ENCODE measurements at regions not wholly inside any gene's neighbourhood (a gene's known extent, or its start where the extent isn't known, plus 50 kb on each side); places are given as distances from the start of the nearest gene placed in this dataset.

DNA sequence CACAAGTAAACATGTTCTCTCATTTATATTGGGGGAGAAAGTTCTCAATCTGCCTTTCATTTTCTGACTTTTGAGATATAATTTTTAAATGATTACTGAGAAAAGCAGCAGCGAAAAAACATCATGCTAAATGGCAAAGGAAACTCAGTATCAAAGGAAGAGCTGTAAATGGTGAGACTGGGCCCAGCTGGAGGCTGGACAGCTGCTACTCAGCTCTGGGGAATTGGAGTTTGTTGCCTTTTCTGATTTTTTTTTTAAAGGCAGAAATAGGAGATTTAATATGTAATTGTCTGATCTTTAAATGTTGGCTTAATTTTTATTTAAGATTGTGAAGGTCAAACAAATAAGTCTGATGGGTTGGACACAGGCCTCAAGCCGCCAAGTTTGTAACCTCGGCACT, 137.1 kb upstream of the TACR1 start:
- ATAC-seq = no peak
- TF ChIP-seq GABPB1 (CRISPR knock-in tag; IDR thresholded peaks at IDR 0.05) (no peak), JUN (CRISPR knock-in tag; IDR thresholded peaks at IDR 0.05) (no peak), NFYB (CRISPR knock-in tag; conservative IDR thresholded peaks at IDR 0.05; ENCODE audit: low read depth) (no peak), ELF4 (CRISPR knock-in tag; IDR thresholded peaks at IDR 0.05; ENCODE audit: low read depth) (no peak), ATF1 (CRISPR knock-in tag; IDR thresholded peaks at IDR 0.05) (no peak)
- TF ChIP-seq, protein P1, sequence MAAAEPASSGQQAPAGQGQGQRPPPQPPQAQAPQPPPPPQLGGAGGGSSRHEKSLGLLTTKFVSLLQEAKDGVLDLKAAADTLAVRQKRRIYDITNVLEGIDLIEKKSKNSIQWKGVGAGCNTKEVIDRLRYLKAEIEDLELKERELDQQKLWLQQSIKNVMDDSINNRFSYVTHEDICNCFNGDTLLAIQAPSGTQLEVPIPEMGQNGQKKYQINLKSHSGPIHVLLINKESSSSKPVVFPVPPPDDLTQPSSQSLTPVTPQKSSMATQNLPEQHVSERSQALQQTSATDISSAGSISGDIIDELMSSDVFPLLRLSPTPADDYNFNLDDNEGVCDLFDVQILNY (CRISPR knock-in tag; IDR thresholded peaks at IDR 0.05) = no peak
- Mint-ChIP-seq H3K4me3 (no peak overlapping the region), H3K27me3 (ENCODE audit: low read depth) (no peaks in the 10 kb centered on the region), H3K36me3 (no peaks in the 10 kb centered on the region), H3K9me3 (no peaks in the 10 kb centered on the region), H3K27ac (no peak overlapping the region), H3K4me1 (peaks cover 27% of the 10 kb centered on the region)
- POLR2A ChIA-PET = no interaction called here
- no peak for DNase-seq (ENCODE audit: low spot score)
- CTCF ChIA-PET = interaction anchor here (1.4 kb wide), 1 partner anchor 178 kb away, joined by 3 read pairs; no protein-coding TSS in a partner anchor

DNA sequence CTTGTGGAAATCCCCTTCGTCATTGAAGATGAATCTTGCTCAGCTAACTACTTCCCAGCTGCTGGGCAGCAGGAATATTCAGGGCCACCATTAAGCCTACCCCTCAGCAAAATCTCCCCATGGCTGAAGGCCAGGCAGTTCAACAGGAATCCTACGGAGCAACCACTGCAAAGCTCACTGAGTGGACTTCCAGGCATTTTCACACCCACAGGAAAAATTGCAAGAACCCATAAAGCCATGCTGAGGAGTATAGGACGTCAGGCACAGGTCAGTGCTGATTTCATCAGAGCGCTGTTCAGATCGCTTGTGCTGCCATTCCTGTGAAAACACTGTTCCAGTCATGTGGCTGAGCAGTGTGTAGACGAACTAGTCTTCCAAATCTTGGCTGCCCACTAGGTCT, 134.8 kb upstream of the TACR1 start:
- Mint-ChIP-seq H3K4me1 (peaks cover 21% of the 10 kb centered on the region), H3K36me3 (no peaks in the 10 kb centered on the region), H3K27ac (no peak overlapping the region), H3K4me3 (no peak overlapping the region), H3K9me3 (no peaks in the 10 kb centered on the region), H3K27me3 (ENCODE audit: low read depth) (no peaks in the 10 kb centered on the region)
- ChIA-PET CTCF (no interaction called here), POLR2A (no interaction called here)
- no peak for ATAC-seq
- no peak for TF ChIP-seq PRRX2 (CRISPR knock-in tag; IDR thresholded peaks at IDR 0.05)
- no peak for TF ChIP-seq HMGA2 (CRISPR knock-in tag; IDR thresholded peaks at IDR 0.05)
- TF ChIP-seq, protein P2, sequence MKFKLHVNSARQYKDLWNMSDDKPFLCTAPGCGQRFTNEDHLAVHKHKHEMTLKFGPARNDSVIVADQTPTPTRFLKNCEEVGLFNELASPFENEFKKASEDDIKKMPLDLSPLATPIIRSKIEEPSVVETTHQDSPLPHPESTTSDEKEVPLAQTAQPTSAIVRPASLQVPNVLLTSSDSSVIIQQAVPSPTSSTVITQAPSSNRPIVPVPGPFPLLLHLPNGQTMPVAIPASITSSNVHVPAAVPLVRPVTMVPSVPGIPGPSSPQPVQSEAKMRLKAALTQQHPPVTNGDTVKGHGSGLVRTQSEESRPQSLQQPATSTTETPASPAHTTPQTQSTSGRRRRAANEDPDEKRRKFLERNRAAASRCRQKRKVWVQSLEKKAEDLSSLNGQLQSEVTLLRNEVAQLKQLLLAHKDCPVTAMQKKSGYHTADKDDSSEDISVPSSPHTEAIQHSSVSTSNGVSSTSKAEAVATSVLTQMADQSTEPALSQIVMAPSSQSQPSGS (CRISPR knock-in tag; IDR thresholded peaks at IDR 0.05; ENCODE audit: borderline replicate concordance, low read depth) = no peak
- TF ChIP-seq NR2C2 (CRISPR knock-in tag; IDR thresholded peaks at IDR 0.05) = no peak
- TF ChIP-seq CREB1 (CRISPR knock-in tag; IDR thresholded peaks at IDR 0.05) = no peak
- TF ChIP-seq, protein P3, sequence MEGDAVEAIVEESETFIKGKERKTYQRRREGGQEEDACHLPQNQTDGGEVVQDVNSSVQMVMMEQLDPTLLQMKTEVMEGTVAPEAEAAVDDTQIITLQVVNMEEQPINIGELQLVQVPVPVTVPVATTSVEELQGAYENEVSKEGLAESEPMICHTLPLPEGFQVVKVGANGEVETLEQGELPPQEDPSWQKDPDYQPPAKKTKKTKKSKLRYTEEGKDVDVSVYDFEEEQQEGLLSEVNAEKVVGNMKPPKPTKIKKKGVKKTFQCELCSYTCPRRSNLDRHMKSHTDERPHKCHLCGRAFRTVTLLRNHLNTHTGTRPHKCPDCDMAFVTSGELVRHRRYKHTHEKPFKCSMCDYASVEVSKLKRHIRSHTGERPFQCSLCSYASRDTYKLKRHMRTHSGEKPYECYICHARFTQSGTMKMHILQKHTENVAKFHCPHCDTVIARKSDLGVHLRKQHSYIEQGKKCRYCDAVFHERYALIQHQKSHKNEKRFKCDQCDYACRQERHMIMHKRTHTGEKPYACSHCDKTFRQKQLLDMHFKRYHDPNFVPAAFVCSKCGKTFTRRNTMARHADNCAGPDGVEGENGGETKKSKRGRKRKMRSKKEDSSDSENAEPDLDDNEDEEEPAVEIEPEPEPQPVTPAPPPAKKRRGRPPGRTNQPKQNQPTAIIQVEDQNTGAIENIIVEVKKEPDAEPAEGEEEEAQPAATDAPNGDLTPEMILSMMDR (IDR thresholded peaks at IDR 0.05) = no peak
- no peak for TF ChIP-seq ZNF219 (CRISPR knock-in tag; IDR thresholded peaks at IDR 0.05; ENCODE audit: borderline replicate concordance)
- TF ChIP-seq, protein P4, sequence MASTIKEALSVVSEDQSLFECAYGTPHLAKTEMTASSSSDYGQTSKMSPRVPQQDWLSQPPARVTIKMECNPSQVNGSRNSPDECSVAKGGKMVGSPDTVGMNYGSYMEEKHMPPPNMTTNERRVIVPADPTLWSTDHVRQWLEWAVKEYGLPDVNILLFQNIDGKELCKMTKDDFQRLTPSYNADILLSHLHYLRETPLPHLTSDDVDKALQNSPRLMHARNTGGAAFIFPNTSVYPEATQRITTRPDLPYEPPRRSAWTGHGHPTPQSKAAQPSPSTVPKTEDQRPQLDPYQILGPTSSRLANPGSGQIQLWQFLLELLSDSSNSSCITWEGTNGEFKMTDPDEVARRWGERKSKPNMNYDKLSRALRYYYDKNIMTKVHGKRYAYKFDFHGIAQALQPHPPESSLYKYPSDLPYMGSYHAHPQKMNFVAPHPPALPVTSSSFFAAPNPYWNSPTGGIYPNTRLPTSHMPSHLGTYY (CRISPR knock-in tag; IDR thresholded peaks at IDR 0.05) = no peak
- TF ChIP-seq, protein P5, sequence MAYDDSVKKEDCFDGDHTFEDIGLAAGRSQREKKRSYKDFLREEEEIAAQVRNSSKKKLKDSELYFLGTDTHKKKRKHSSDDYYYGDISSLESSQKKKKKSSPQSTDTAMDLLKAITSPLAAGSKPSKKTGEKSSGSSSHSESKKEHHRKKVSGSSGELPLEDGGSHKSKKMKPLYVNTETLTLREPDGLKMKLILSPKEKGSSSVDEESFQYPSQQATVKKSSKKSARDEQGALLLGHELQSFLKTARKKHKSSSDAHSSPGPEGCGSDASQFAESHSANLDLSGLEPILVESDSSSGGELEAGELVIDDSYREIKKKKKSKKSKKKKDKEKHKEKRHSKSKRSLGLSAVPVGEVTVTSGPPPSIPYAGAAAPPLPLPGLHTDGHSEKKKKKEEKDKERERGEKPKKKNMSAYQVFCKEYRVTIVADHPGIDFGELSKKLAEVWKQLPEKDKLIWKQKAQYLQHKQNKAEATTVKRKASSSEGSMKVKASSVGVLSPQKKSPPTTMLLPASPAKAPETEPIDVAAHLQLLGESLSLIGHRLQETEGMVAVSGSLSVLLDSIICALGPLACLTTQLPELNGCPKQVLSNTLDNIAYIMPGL (CRISPR knock-in tag; IDR thresholded peaks at IDR 0.05) = no peak
- TF ChIP-seq ATF1 (CRISPR knock-in tag; IDR thresholded peaks at IDR 0.05) = no peak
- TF ChIP-seq, protein P6, sequence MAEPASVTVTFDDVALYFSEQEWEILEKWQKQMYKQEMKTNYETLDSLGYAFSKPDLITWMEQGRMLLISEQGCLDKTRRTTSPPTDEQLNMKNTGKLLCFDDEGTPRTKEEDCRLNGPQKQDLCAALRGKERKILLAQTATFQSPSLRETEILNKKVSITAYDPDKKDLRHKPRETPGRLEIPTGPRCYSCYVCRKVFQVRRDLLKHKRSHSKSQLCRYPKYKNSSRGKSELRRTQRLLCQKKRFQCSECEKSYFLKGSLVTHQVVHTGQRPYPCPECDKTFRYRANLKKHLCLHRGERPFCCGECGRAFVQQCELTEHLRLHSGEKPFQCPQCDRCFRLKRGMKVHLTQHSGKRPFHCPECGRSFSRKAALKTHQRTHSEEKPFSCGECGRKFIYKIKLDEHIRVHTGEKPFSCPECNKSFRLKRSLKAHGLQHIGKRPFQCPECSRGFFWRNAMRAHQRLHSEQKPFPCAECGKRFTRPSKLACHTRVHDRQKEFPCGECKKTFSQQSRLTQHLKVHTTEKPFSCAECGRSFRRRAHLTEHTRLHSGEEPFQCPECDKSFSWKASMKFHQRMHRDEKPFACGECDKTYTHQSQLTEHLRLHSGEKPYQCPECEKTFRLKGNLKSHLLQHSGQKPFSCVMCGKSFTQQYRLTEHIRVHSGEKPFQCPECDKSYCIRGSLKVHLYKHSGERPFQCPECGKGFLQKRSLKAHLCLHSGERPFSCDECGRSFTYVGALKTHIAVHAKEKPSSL (CRISPR knock-in tag; conservative IDR thresholded peaks at IDR 0.05) = no peak
- TF ChIP-seq, protein P7, sequence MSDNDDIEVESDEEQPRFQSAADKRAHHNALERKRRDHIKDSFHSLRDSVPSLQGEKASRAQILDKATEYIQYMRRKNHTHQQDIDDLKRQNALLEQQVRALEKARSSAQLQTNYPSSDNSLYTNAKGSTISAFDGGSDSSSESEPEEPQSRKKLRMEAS (CRISPR knock-in tag; IDR thresholded peaks at IDR 0.05) = no peak
- no peak for DNase-seq (ENCODE audit: low spot score)
